A549 (cell line): ENCODE measurements at regions not wholly inside any gene's neighbourhood (a gene's known extent, or its start where the extent isn't known, plus 50 kb on each side); places are given as distances from the start of the nearest gene placed in this dataset.

Source experiments
- ATAC-seq, 2 experiments: fragments of 200-7000 bp in 1 of 2; fragments of >200 bp in 1 of 2; cut with Nextera tagmentation in 1 of 2; cut with Tn5 transposase in 1 of 2; 3 replicates each; pipeline versions ENCODE4 v1.8.0 to v1.9.1; 2018 to 2020; ENCODE audit warnings: mild to moderate bottlenecking in 1 of 2, moderate library complexity in 1 of 2
- CTCF ChIA-PET: fragments of 300-600 bp; sonication (Branson Sonifier 250); formaldehyde crosslinking; extraction: SDS; loops from one replicate; lab custom pipeline; 2021; ENCODE audit warnings: antibody characterized with exemption, inconsistent platforms; lab: Yijun Ruan, JAX
- POLR2A ChIA-PET: fragments of 350-600 bp; formaldehyde crosslinking; extraction: SDS; loops from one replicate; lab custom pipeline; 2021; ENCODE audit warnings: antibody characterized with exemption, inconsistent platforms; lab: Yijun Ruan, JAX
- DNase-seq, 2 experiments: peaks; one replicate each; pipeline versions ENCODE4 v3.0.0 to v3.0.0-alpha.2; 2011 to 2016; ENCODE audit warnings: low read depth in 1 of 2, low spot score in 1 of 2
- FAIRE-seq: peaks from 2 replicates; lab custom pipeline; 2011; peaks lifted over from hg19 to GRCh38; lab: Jason Lieb, UNC
- H3K27ac ChIP-seq, 2 experiments: fragments of >200 bp; sonication (Bioruptor Twin); formaldehyde crosslinking; 3 replicates each; pipeline ENCODE4 v1.5.1; 2016 to 2017
- H3K4me1 ChIP-seq: fragments of >200 bp; sonication (Bioruptor Twin); formaldehyde crosslinking; 3 replicates; pipeline ENCODE4 v1.6.1; 2016
- H3K4me2 ChIP-seq: fragments of >200 bp; sonication (Bioruptor Twin); formaldehyde crosslinking; 3 replicates; pipeline ENCODE4 v1.6.1; 2016
- H3K4me3 ChIP-seq: fragments of >200 bp; sonication (Bioruptor Twin); formaldehyde crosslinking; 3 replicates; pipeline ENCODE4 v1.5.1; 2016
- H3K9me3 ChIP-seq: fragments of >200 bp; sonication (Bioruptor Twin); formaldehyde crosslinking; 3 replicates; pipeline ENCODE4 v1.6.1; 2016
- CBX2 ChIP-seq: fragments of 200-600 bp; sonication (generic); IDR thresholded peaks from 2 replicates; pipeline ENCODE4 v1.6.1; 2016; ENCODE audit warnings: low read depth, mild to moderate bottlenecking, borderline replicate concordance
- CHD4 ChIP-seq: fragments of 200-600 bp; sonication (generic); IDR thresholded peaks from 2 replicates; pipeline ENCODE4 v1.6.1; 2016; ENCODE audit warnings: antibody characterized with exemption, mild to moderate bottlenecking, borderline replicate concordance
- E2F6 ChIP-seq: IDR thresholded peaks from 2 replicates; pipeline ENCODE4 v1.6.1; 2012; ENCODE audit warnings: low read depth, borderline replicate concordance
- ESRRA ChIP-seq: fragments of 150-350 bp; IDR thresholded peaks from 2 replicates; pipeline ENCODE4 v1.6.1; 2014; ENCODE audit warnings: mild to moderate bottlenecking, low read length, borderline replicate concordance
- FOXS1 ChIP-seq: fragments of 250-450 bp; sonication (Bioruptor Pico); IDR thresholded peaks from 2 replicates; pipeline ENCODE4 v1.5.0; 2020; ENCODE audit warnings: mild to moderate bottlenecking, moderate library complexity
- GATA3 ChIP-seq: IDR thresholded peaks from 2 replicates; pipeline ENCODE4 v1.6.1; 2012; ENCODE audit warnings: borderline replicate concordance
- HDAC2 ChIP-seq: fragments of 200-600 bp; sonication (generic); IDR thresholded peaks from 2 replicates; pipeline ENCODE4 v1.6.1; 2016
- HES2 ChIP-seq: fragments of >200 bp; sonication (Bioruptor Twin); formaldehyde crosslinking; IDR thresholded peaks from 2 replicates; pipeline ENCODE4 v1.6.1; 2016
- HEYL ChIP-seq: fragments of 250-450 bp; sonication (Bioruptor Pico); IDR thresholded peaks from 2 replicates; pipeline ENCODE4 v1.8.0; 2021; ENCODE audit warnings: mild to moderate bottlenecking, moderate library complexity
- HOXB13 ChIP-seq: fragments of 250-450 bp; sonication (Bioruptor Pico); IDR thresholded peaks from 2 replicates; pipeline ENCODE4 v1.5.0; 2020; ENCODE audit warnings: low read depth, mild to moderate bottlenecking, moderate library complexity
- HOXB5 ChIP-seq: fragments of 250-450 bp; sonication (Bioruptor Pico); IDR thresholded peaks from 2 replicates; pipeline ENCODE4 v1.5.0; 2020; ENCODE audit warnings: mild to moderate bottlenecking, moderate library complexity
- JUNB ChIP-seq: fragments of >200 bp; sonication (Bioruptor Twin); formaldehyde crosslinking; IDR thresholded peaks from 2 replicates; pipeline ENCODE4 v1.6.1; 2016
- KDM1A ChIP-seq: fragments of 200-600 bp; sonication (generic); IDR thresholded peaks from 2 replicates; pipeline ENCODE4 v1.6.1; 2016; ENCODE audit warnings: low read depth, mild to moderate bottlenecking
- MAX ChIP-seq: IDR thresholded peaks from 2 replicates; pipeline ENCODE4 v1.6.1; 2012
- MAZ ChIP-seq: fragments of 150-350 bp; IDR thresholded peaks from 2 replicates; pipeline ENCODE4 v1.6.1; 2014; ENCODE audit warnings: antibody characterized with exemption, low read depth, low read length, borderline replicate concordance
- PBX3 ChIP-seq: IDR thresholded peaks from 2 replicates; pipeline ENCODE4 v1.6.1; 2012
- PHF8 ChIP-seq: fragments of 200-600 bp; sonication (generic); IDR thresholded peaks from 2 replicates; pipeline ENCODE4 v1.6.1; 2016; ENCODE audit warnings: low read depth, mild to moderate bottlenecking, antibody characterized with exemption, moderate library complexity, borderline replicate concordance
- POLR2A ChIP-seq: IDR thresholded peaks from 2 replicates; pipeline ENCODE4 v1.6.1; 2012; ENCODE audit warnings: mild to moderate bottlenecking, low read length
- RCOR1 ChIP-seq: fragments of 150-350 bp; IDR thresholded peaks from 2 replicates; pipeline ENCODE4 v1.6.1; 2014; ENCODE audit warnings: antibody characterized with exemption, low read length, low read depth
- REST ChIP-seq: fragments of 200-600 bp; sonication (generic); IDR thresholded peaks from 2 replicates; pipeline ENCODE4 v1.6.1; 2016; ENCODE audit warnings: antibody characterized with exemption, mild to moderate bottlenecking, moderate library complexity
- RFX5 ChIP-seq: fragments of 450-650 bp; IDR thresholded peaks from 2 replicates; pipeline ENCODE4 v1.7.1; 2014; ENCODE audit warnings: antibody characterized with exemption, mild to moderate bottlenecking, moderate library complexity
- SMC3 ChIP-seq: fragments of >200 bp; sonication (Bioruptor Twin); formaldehyde crosslinking; IDR thresholded peaks from 3 replicates; pipeline ENCODE4 v1.6.1; 2018; ENCODE audit warnings: inconsistent platforms
- TP53 ChIP-seq: fragments of 250-450 bp; sonication (Bioruptor Pico); IDR thresholded peaks from 2 replicates; pipeline ENCODE4 v1.5.0; 2021; ENCODE audit warnings: mild to moderate bottlenecking, moderate library complexity
- ZFP36 ChIP-seq: fragments of 450-650 bp; IDR thresholded peaks from 2 replicates; pipeline ENCODE4 v1.6.1; 2014; ENCODE audit warnings: borderline replicate concordance; ENCODE audit not compliant: partially characterized antibody
- WGBS: methylation state at CpG from one replicate; pipeline ENCODE4 v1.1.6; 2017; ENCODE audit errors: missing lambda C conversion rate; 5-methylcytosine and 5-hydroxymethylcytosine counted together

- H3K9me3 ChIP-seq, result no peaks in the 10 kb centered on the region; the same call in 2 of the 3 replicates
- H3K4me1 ChIP-seq, result no peaks in the 10 kb centered on the region
- ATAC-seq (no peak), DNase-seq (no peak)
- POLR2A ChIA-PET, result no interaction called here
- TF ChIP-seq HDAC2 (no peak), PBX3 (no peak), PHF8 (no peak), HOXB13 (CRISPR knock-in tag) (no peak), FOXS1 (no peak), GATA3 (no peak), TP53 (CRISPR knock-in tag) (no peak), KDM1A (no peak), RCOR1 (no peak), JUNB (no peak), HEYL (CRISPR knock-in tag) (no peak), MAX (no peak), SMC3 (no peak), HOXB5 (no peak), RFX5 (no peak), CBX2 (no peak), REST (no peak), POLR2A (no peak)
- TF ChIP-seq, all 56 proteins: peak for 0
- 41% methylated on average over 7 of the region's 7 CpGs for WGBS
- no peak overlapping the region for H3K27ac ChIP-seq
- no peak overlapping the region for H3K4me3 ChIP-seq
- CTCF ChIA-PET, result interaction anchor here (2.4 kb wide), 1 partner anchor 10 kb away, joined by 5 read pairs; no protein-coding TSS in a partner anchor
- no peak overlapping the region for H3K4me2 ChIP-seq
- FAIRE-seq, result no peak
Measured at GRCh38 chr15:93862791-93863190, 368.6 kb upstream of the MCTP2 start.

- Histone ChIP-seq H3K9me3 (no peaks in the 10 kb centered on the region; the same call in 2 of the 3 replicates), H3K27ac (no peak overlapping the region), H3K4me1 (no peaks in the 10 kb centered on the region), H3K4me2 (no peak overlapping the region), H3K4me3 (no peak overlapping the region)
- ChIA-PET POLR2A (no interaction called here), CTCF (interaction anchor here (2.4 kb wide), 1 partner anchor 10 kb away, joined by 5 read pairs; no protein-coding TSS in a partner anchor)
- ATAC-seq (no peak), DNase-seq (no peak), FAIRE-seq (no peak)
- 37% methylated on average over 5 of the region's 5 CpGs for WGBS
- no peak for TF ChIP-seq ESRRA
- TF ChIP-seq ZFP36, result no peak
- TF ChIP-seq CHD4, result no peak
- no peak for TF ChIP-seq SMC3
- TF ChIP-seq PBX3, result no peak
- no peak for TF ChIP-seq E2F6
- TF ChIP-seq HEYL (CRISPR knock-in tag), result no peak
- TF ChIP-seq MAZ, result no peak
- TF ChIP-seq HES2, result no peak
Measured at GRCh38 chr15:93861956-93862741, 369.2 kb upstream of the MCTP2 start.
